HepG2 (cell line): ENCODE measurements at regions not wholly inside any gene's neighbourhood (a gene's known extent, or its start where the extent isn't known, plus 50 kb on each side); places are given as distances from the start of the nearest gene placed in this dataset.

Source experiments
- ATAC-seq: fragments of 200-7000 bp; cut with Tn5 transposase; 3 replicates; pipeline ENCODE4 v1.9.1; 2020; ENCODE audit warnings: mild to moderate bottlenecking, moderate library complexity
- BruUV-seq: library from RNA; stranded (reverse); fragments of 400-500 nt; replicated peaks from 2 replicates; lab custom pipeline; 2021; lab: Mats Ljungman, UMichigan
- CTCF ChIA-PET: fragments of 300-600 bp; formaldehyde crosslinking; extraction: SDS; loops from one replicate; lab custom pipeline; 2021; ENCODE audit warnings: low total read pairs, inconsistent platforms, low intra/inter-chr PET ratio; lab: Yijun Ruan, JAX
- POLR2A ChIA-PET: fragments of 350-600 bp; sonication (Branson Sonifier 250); formaldehyde crosslinking; loops from one replicate; lab custom pipeline; 2020; ENCODE audit warnings: antibody characterized with exemption, inconsistent platforms; lab: Yijun Ruan, JAX
- DNase-seq: peaks from one replicate; pipeline ENCODE4 v3.0.0-alpha.2; 2015; ENCODE audit warnings: low spot score
- FAIRE-seq: peaks from 3 replicates; lab custom pipeline; 2011; peaks lifted over from hg19 to GRCh38; lab: Jason Lieb, UNC
- H2AFZ ChIP-seq: one replicate; pipeline ENCODE4 v1.6.1; 2011; ENCODE audit warnings: low read length, inconsistent platforms
- H3K27ac ChIP-seq: fragments of 300-600 bp; 3 replicates; pipeline ENCODE4 v1.8.0; 2011; ENCODE audit warnings: mixed run types, mild to moderate bottlenecking, mixed read lengths, low read length, inconsistent platforms; ENCODE audit not compliant: insufficient read depth; ENCODE audit errors: extremely low read length
- H3K27me3 ChIP-seq, 2 experiments: fragments of 200-600 bp in 1 of 2; 2 replicates in 1 of 2; 3 replicates in 1 of 2; pipeline versions ENCODE4 v1.6.0 to v1.8.0; 2011; ENCODE audit warnings: low read length in 2 of 2, mild to moderate bottlenecking in 2 of 2, moderate library complexity in 2 of 2, inconsistent platforms in 1 of 2; ENCODE audit not compliant: insufficient read depth in 2 of 2, control insufficient read depth in 1 of 2
- H3K36me3 ChIP-seq, 2 experiments: fragments of 200-600 bp in 1 of 2; replicated peaks in 1 of 2; 2 replicates in 1 of 2; 3 replicates in 1 of 2; pipeline versions ENCODE4 v1.5.1 to v1.8.0; 2011; ENCODE audit warnings: low read length in 2 of 2, inconsistent platforms in 1 of 2; ENCODE audit not compliant: insufficient read depth in 2 of 2, control insufficient read depth in 1 of 2
- H3K4me1 ChIP-seq: 2 replicates; pipeline ENCODE4 v1.5.1; 2012; ENCODE audit warnings: low read length, inconsistent platforms; ENCODE audit not compliant: insufficient read depth
- H3K4me2 ChIP-seq: 2 replicates; pipeline ENCODE4 v1.6.0; 2011; ENCODE audit warnings: low read depth, low read length, inconsistent platforms
- H3K4me3 ChIP-seq, 3 experiments: fragments of 200-600 bp in 1 of 3; sonication (generic), shearing (Covaris generic) in 1 of 3; replicated peaks in 1 of 3; 2 replicates each; pipeline ENCODE4 v1.5.1; 2011 to 2016; ENCODE audit warnings: low read length in 3 of 3, inconsistent platforms in 2 of 3, low read depth in 2 of 3, mild to moderate bottlenecking in 2 of 3, control low read depth in 1 of 3, mixed read lengths in 1 of 3; ENCODE audit not compliant: insufficient read depth in 1 of 3
- H3K79me2 ChIP-seq: one replicate; pipeline ENCODE4 v1.6.1; 2011; ENCODE audit warnings: low read length, inconsistent platforms; ENCODE audit not compliant: insufficient read depth
- H3K9ac ChIP-seq: 2 replicates; pipeline ENCODE4 v1.6.0; 2011; ENCODE audit warnings: mild to moderate bottlenecking, low read depth, low read length, inconsistent platforms; ENCODE audit not compliant: insufficient read depth
- H3K9me3 ChIP-seq: 2 replicates; pipeline ENCODE4 v1.5.1; 2012; ENCODE audit warnings: mild to moderate bottlenecking, low read length
- H4K20me1 ChIP-seq: 2 replicates; pipeline ENCODE4 v1.6.0; 2011; ENCODE audit warnings: inconsistent platforms, mild to moderate bottlenecking, low read length, moderate library complexity; ENCODE audit not compliant: insufficient read depth
- BRF2 ChIP-seq: sonication (generic); formaldehyde crosslinking; IDR thresholded peaks from 2 replicates; pipeline ENCODE4 v1.8.1; 2022; ENCODE audit warnings: mild to moderate bottlenecking, missing genetic modification reagents
- CENPX ChIP-seq: sonication (generic); formaldehyde crosslinking; IDR thresholded peaks from 2 replicates; pipeline ENCODE4 v1.9.0; 2021; ENCODE audit warnings: mild to moderate bottlenecking, missing genetic modification reagents, moderate library complexity
- KLF16 ChIP-seq, 2 experiments: sonication (generic) in 1 of 2; formaldehyde crosslinking in 1 of 2; IDR thresholded peaks; 2 replicates each; pipeline versions ENCODE4 v1.6.1 to v1.8.0; 2016 to 2023; ENCODE audit warnings: missing genetic modification reagents in 2 of 2, missing compliant biosample characterization in 1 of 2
- MAFF ChIP-seq: IDR thresholded peaks from 2 replicates; pipeline ENCODE4 v1.6.1; 2011; ENCODE audit warnings: low read depth, low read length, improper control_type of control experiment
- MAFK ChIP-seq, 2 experiments: IDR thresholded peaks in 1 of 2; conservative IDR thresholded peaks in 1 of 2; 2 replicates each; pipeline ENCODE4 v1.6.1; 2011; ENCODE audit warnings: improper control_type of control experiment in 2 of 2, low read length in 2 of 2
- NR2F6 ChIP-seq, 2 experiments: IDR thresholded peaks; 2 replicates each; pipeline ENCODE4 v1.6.1; 2016; ENCODE audit warnings: antibody characterized with exemption in 1 of 2, mild to moderate bottlenecking in 1 of 2
- STAG1 ChIP-seq: sonication (generic); formaldehyde crosslinking; IDR thresholded peaks from 2 replicates; pipeline ENCODE4 v1.4.0; 2020; ENCODE audit warnings: missing genetic modification reagents
- ZNF276 ChIP-seq: sonication (generic); formaldehyde crosslinking; IDR thresholded peaks from 2 replicates; pipeline ENCODE4 v1.4.0; 2020; ENCODE audit warnings: mild to moderate bottlenecking, low read depth, missing genetic modification reagents
- ZNF296 ChIP-seq: sonication (generic); formaldehyde crosslinking; conservative IDR thresholded peaks from 2 replicates; pipeline ENCODE4 v1.5.0; 2020; ENCODE audit warnings: mild to moderate bottlenecking, missing genetic modification reagents
- ZNF513 ChIP-seq: sonication (generic); formaldehyde crosslinking; conservative IDR thresholded peaks from 2 replicates; pipeline ENCODE4 v1.5.0; 2020; ENCODE audit warnings: missing genetic modification reagents
- ZNF841 ChIP-seq: sonication (generic); formaldehyde crosslinking; IDR thresholded peaks from 2 replicates; pipeline ENCODE4 v1.8.1; 2023; ENCODE audit warnings: missing genetic modification reagents, borderline replicate concordance
- WGBS: methylation state at CpG from one replicate; pipeline ENCODE4 v1.1.6; 2017; ENCODE audit warnings: low lambda C conversion rate; 5-methylcytosine and 5-hydroxymethylcytosine counted together
- in situ Hi-C: cut with HindIII; loops from 2 replicates; pipeline ENCODE4 v1.10.0; 2017; ENCODE audit warnings: low pct_unique_long_range_greater_than_20kb; ENCODE audit not compliant: extremely low pct_ligation_motif_present
- intact Hi-C: fragments of 100-400 bp; cut with micrococcal nuclease; formaldehyde crosslinking; loops from one replicate; pipeline ENCODE4 v1.10.0; 2022; ENCODE audit not compliant: unreplicated experiment
- TF ChIP-seq, protein P1 (sequence below): sonication (generic); formaldehyde crosslinking; IDR thresholded peaks from 2 replicates; pipeline ENCODE4 v1.4.0; 2020; ENCODE audit warnings: missing genetic modification reagents; ENCODE audit errors: not compliant biosample characterization
- TF ChIP-seq, protein P2 (sequence below): sonication (generic); formaldehyde crosslinking; IDR thresholded peaks from 2 replicates; pipeline ENCODE4 v1.5.0; 2020; ENCODE audit warnings: mild to moderate bottlenecking, low read depth, missing genetic modification reagents, borderline replicate concordance
- TF ChIP-seq, protein P3 (sequence below): sonication (generic); formaldehyde crosslinking; conservative IDR thresholded peaks from 2 replicates; pipeline ENCODE4 v1.8.0; 2022; ENCODE audit warnings: mild to moderate bottlenecking, moderate library complexity, missing genetic modification reagents

DNA sequence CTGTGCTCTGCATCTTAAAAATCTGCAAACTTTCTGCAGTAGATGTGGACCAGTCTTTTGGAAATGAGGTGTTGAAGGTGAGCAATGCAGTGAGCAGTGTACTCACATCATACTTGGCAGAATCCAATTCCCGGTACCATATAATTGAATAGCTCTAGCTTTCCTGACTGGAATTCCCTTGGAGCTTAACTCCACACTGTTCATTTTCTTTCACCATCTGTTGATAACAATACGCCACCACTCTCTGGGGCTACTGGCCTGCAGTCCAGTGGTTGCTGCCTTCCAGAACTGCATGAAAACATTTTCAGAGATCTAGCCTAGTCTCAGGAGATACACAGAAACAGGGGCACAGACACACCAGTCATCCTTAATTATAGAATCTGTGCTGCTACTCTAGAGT lies 820.0 kb upstream of the NXPH2 start (continued):
- no peak for TF ChIP-seq BRF2 (CRISPR knock-in tag)
- TF ChIP-seq ZNF513 (CRISPR knock-in tag), result no peak
- TF ChIP-seq KLF16 (CRISPR knock-in tag; IDR thresholded peaks at IDR 0.05), result no peak
- TF ChIP-seq, protein P1, sequence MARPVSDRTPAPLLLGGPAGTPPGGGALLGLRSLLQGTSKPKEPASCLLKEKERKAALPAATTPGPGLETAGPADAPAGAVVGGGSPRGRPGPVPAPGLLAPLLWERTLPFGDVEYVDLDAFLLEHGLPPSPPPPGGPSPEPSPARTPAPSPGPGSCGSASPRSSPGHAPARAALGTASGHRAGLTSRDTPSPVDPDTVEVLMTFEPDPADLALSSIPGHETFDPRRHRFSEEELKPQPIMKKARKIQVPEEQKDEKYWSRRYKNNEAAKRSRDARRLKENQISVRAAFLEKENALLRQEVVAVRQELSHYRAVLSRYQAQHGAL (CRISPR knock-in tag), result no peak
- TF ChIP-seq NR2F6 (IDR thresholded peaks at IDR 0.05), result no peak
- no peak for TF ChIP-seq NR2F6 (CRISPR knock-in tag; IDR thresholded peaks at IDR 0.05)
- TF ChIP-seq, all 625 proteins: peak for 0

GRCh38 chr2:139585101-139585500 lies 804.9 kb upstream of the NXPH2 start:
- TF ChIP-seq MAFF, result peak; percentile 65
- TF ChIP-seq CENPX (CRISPR knock-in tag), result no peak
- no peak for TF ChIP-seq STAG1 (CRISPR knock-in tag)
- no peak for TF ChIP-seq ZNF296 (CRISPR knock-in tag)
- TF ChIP-seq, protein P2, sequence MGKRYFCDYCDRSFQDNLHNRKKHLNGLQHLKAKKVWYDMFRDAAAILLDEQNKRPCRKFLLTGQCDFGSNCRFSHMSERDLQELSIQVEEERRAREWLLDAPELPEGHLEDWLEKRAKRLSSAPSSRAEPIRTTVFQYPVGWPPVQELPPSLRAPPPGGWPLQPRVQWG (CRISPR knock-in tag), result no peak
- TF ChIP-seq ZNF841 (CRISPR knock-in tag), result no peak
- TF ChIP-seq, protein P3, sequence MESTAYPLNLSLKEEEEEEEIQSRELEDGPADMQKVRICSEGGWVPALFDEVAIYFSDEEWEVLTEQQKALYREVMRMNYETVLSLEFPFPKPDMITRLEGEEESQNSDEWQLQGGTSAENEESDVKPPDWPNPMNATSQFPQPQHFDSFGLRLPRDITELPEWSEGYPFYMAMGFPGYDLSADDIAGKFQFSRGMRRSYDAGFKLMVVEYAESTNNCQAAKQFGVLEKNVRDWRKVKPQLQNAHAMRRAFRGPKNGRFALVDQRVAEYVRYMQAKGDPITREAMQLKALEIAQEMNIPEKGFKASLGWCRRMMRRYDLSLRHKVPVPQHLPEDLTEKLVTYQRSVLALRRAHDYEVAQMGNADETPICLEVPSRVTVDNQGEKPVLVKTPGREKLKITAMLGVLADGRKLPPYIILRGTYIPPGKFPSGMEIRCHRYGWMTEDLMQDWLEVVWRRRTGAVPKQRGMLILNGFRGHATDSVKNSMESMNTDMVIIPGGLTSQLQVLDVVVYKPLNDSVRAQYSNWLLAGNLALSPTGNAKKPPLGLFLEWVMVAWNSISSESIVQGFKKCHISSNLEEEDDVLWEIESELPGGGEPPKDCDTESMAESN (CRISPR knock-in tag), result no peak
- TF ChIP-seq ZNF276 (CRISPR knock-in tag), result no peak
- peak; percentile 46 to 72; a peak in 3 of 4 replicates for TF ChIP-seq MAFK (conservative IDR thresholded peaks at IDR 0.05 in 1 of 2, IDR thresholded peaks at IDR 0.05 in 1 of 2; ENCODE audit: low read length in 2 of 2)
- in situ Hi-C loops, result no loop called here
- Histone ChIP-seq H3K27ac (no peak overlapping the region), H3K79me2 (no peaks in the 10 kb centered on the region), H4K20me1 (no peaks in the 10 kb centered on the region), H2AFZ (no peak overlapping the region), H3K9ac (no peak overlapping the region), H3K4me1 (no peaks in the 10 kb centered on the region), H3K36me3 (no peaks in the 10 kb centered on the region), H3K4me2 (no peak overlapping the region), H3K9me3 (no peaks in the 10 kb centered on the region), H3K4me3 (no peak overlapping the region), H3K27me3 (no peaks in the 10 kb centered on the region)
- POLR2A ChIA-PET, result no interaction called here
- CTCF ChIA-PET, result no interaction called here
- intact Hi-C loops, result no loop called here
- BruUV-seq, result no TSS peak
- WGBS, result 4% methylated on average over 1 of the region's 1 CpG
- DNase-seq (no peak), FAIRE-seq (no peak), ATAC-seq (no peak)
